ENCODE measurements at regions not wholly inside any gene's neighbourhood (a gene's known extent, or its start where the extent isn't known, plus 50 kb on each side); places are given as distances from the start of the nearest gene placed in this dataset.

DNA sequence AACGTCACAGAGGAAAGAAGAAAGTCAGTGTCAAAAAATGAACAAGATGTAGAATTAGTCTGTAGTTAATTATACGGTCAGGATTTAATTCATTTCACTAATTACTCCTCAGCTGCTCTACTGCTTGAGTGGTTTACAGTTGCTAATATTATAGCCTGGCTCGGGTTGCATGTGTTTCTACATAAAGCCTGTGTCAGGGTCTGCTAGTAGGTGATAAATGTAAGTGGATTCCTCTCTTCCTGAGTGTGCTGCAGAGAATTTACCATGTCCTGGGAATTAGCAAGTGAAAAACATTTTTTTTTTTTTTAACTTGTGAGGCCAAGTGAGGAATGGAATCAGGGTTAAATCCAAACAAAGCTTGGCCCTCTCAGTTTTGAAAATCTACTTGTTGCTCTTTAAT, 622.6 kb downstream of the EPHA4 start:
- Histone ChIP-seq H2AFZ (ENCODE audit: low read length) (no peak overlapping the region), H3K36me3 (replicated peaks in 1 of 2; ENCODE audit: control insufficient read depth in 1 of 2, insufficient read depth in 2 of 2, low read length in 2 of 2) (no peaks in the 10 kb centered on the region), H3K9ac (ENCODE audit: insufficient read depth, low read depth, low read length) (no peak overlapping the region), H3K9me3 (ENCODE audit: low read length) (peaks cover 43% of the 10 kb centered on the region; the same call in 1 of the 2 replicates), H3K4me2 (ENCODE audit: low read depth, low read length) (no peak overlapping the region), H3K27ac (ENCODE audit: extremely low read length, insufficient read depth, low read length) (no peak overlapping the region), H3K4me3 (replicated peaks in 1 of 3; ENCODE audit: insufficient read depth in 1 of 3, low read depth in 2 of 3, low read length in 3 of 3) (no peak overlapping the region), H4K20me1 (ENCODE audit: insufficient read depth, low read length) (no peaks in the 10 kb centered on the region), H3K4me1 (ENCODE audit: insufficient read depth, low read length) (no peaks in the 10 kb centered on the region), H3K79me2 (ENCODE audit: insufficient read depth, low read length) (no peaks in the 10 kb centered on the region), H3K27me3 (ENCODE audit: control insufficient read depth in 1 of 2, insufficient read depth in 2 of 2, low read length in 2 of 2) (no peaks in the 10 kb centered on the region)
- in situ Hi-C loops (cut with HindIII; ENCODE audit: extremely low pct_ligation_motif_present, low pct_unique_long_range_greater_than_20kb) = no loop called here
- ATAC-seq (no peak), DNase-seq (ENCODE audit: low spot score) (no peak), FAIRE-seq (no peak)
- no TSS peak for BruUV-seq (replicated peaks)
- POLR2A ChIA-PET = no interaction called here
- intact Hi-C loops (cut with micrococcal nuclease; ENCODE audit: unreplicated experiment) = no loop called here
- 11% methylated on average over 3 of the region's 3 CpGs for WGBS (ENCODE audit: low lambda C conversion rate)
- CTCF ChIA-PET (ENCODE audit: low intra/inter-chr PET ratio, low total read pairs) = no interaction called here
- no peak for TF ChIP-seq ZZZ3 (CRISPR knock-in tag; IDR thresholded peaks at IDR 0.05; ENCODE audit: borderline replicate concordance)

DNA sequence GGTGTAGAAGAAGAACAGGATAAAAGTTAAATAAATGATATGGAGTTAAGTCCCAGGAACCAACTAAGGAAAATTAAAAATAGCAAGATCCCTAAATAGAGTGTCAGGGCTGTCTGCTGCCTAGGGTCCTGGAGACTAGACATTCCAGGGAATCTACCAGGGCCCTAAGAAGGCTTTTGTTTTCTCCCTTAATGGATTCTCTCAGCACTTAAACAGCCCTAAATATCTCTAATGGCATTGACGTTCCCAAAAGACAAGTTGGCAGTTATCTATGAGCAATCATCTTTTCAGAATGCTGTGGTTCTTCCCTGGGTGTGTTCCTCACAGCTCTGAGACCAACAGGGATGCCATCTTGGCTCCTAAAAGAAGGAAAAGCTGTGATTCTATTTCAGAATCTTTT, 616.3 kb downstream of the EPHA4 start:
- FAIRE-seq (no peak), ATAC-seq (no peak), DNase-seq (ENCODE audit: low spot score) (no peak)
- H3K4me2 ChIP-seq (ENCODE audit: low read depth, low read length) = no peak overlapping the region
- BruUV-seq (replicated peaks) = no TSS peak
- no peaks in the 10 kb centered on the region for H3K79me2 ChIP-seq (ENCODE audit: insufficient read depth, low read length)
- POLR2A ChIA-PET = no interaction called here
- H3K27ac ChIP-seq (ENCODE audit: extremely low read length, insufficient read depth, low read length) = no peak overlapping the region
- H4K20me1 ChIP-seq (ENCODE audit: insufficient read depth, low read length) = no peaks in the 10 kb centered on the region
- TF ChIP-seq GLI4 (CRISPR knock-in tag; IDR thresholded peaks at IDR 0.05; ENCODE audit: borderline replicate concordance) = no peak
- TF ChIP-seq, protein P1, sequence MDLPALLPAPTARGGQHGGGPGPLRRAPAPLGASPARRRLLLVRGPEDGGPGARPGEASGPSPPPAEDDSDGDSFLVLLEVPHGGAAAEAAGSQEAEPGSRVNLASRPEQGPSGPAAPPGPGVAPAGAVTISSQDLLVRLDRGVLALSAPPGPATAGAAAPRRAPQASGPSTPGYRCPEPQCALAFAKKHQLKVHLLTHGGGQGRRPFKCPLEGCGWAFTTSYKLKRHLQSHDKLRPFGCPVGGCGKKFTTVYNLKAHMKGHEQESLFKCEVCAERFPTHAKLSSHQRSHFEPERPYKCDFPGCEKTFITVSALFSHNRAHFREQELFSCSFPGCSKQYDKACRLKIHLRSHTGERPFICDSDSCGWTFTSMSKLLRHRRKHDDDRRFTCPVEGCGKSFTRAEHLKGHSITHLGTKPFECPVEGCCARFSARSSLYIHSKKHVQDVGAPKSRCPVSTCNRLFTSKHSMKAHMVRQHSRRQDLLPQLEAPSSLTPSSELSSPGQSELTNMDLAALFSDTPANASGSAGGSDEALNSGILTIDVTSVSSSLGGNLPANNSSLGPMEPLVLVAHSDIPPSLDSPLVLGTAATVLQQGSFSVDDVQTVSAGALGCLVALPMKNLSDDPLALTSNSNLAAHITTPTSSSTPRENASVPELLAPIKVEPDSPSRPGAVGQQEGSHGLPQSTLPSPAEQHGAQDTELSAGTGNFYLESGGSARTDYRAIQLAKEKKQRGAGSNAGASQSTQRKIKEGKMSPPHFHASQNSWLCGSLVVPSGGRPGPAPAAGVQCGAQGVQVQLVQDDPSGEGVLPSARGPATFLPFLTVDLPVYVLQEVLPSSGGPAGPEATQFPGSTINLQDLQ (CRISPR knock-in tag; IDR thresholded peaks at IDR 0.05) = no peak
- TF ChIP-seq NR2F2 (IDR thresholded peaks at IDR 0.05; ENCODE audit: borderline replicate concordance, low read depth) = no peak
- no peak for TF ChIP-seq ZNF367 (CRISPR knock-in tag; IDR thresholded peaks at IDR 0.05; ENCODE audit: borderline replicate concordance)
- TF ChIP-seq ZFP62 (CRISPR knock-in tag; IDR thresholded peaks at IDR 0.05) = no peak
- no peak for TF ChIP-seq ZFP82 (CRISPR knock-in tag; IDR thresholded peaks at IDR 0.05; ENCODE audit: borderline replicate concordance)
- TF ChIP-seq ZNF878 (CRISPR knock-in tag; IDR thresholded peaks at IDR 0.05) = no peak
- TF ChIP-seq GTF2F1 (IDR thresholded peaks at IDR 0.05; ENCODE audit: low read length) = no peak
- TF ChIP-seq PHF5A (CRISPR knock-in tag; IDR thresholded peaks at IDR 0.05; ENCODE audit: low read depth, unreplicated experiment) = no peak
- TF ChIP-seq CCDC6 (CRISPR knock-in tag; IDR thresholded peaks at IDR 0.05) = no peak
- no peak for TF ChIP-seq KAT2B (IDR thresholded peaks at IDR 0.05; ENCODE audit: borderline replicate concordance, low read depth, low read length)
- TF ChIP-seq, protein P2, sequence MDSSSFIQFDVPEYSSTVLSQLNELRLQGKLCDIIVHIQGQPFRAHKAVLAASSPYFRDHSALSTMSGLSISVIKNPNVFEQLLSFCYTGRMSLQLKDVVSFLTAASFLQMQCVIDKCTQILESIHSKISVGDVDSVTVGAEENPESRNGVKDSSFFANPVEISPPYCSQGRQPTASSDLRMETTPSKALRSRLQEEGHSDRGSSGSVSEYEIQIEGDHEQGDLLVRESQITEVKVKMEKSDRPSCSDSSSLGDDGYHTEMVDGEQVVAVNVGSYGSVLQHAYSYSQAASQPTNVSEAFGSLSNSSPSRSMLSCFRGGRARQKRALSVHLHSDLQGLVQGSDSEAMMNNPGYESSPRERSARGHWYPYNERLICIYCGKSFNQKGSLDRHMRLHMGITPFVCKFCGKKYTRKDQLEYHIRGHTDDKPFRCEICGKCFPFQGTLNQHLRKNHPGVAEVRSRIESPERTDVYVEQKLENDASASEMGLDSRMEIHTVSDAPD (CRISPR knock-in tag; IDR thresholded peaks at IDR 0.05) = no peak
- peaks cover 51% of the 10 kb centered on the region; the same call in 1 of the 2 replicates for H3K9me3 ChIP-seq (ENCODE audit: low read length)
- 0% methylated on average over 1 of the region's 1 CpG for WGBS (ENCODE audit: low lambda C conversion rate)
- in situ Hi-C loops (cut with HindIII; ENCODE audit: extremely low pct_ligation_motif_present, low pct_unique_long_range_greater_than_20kb) = no loop called here
- H3K4me1 ChIP-seq (ENCODE audit: insufficient read depth, low read length) = no peaks in the 10 kb centered on the region
- CTCF ChIA-PET (ENCODE audit: low intra/inter-chr PET ratio, low total read pairs) = no interaction called here
- no peak overlapping the region for H3K4me3 ChIP-seq (replicated peaks in 1 of 3; ENCODE audit: insufficient read depth in 1 of 3, low read depth in 2 of 3, low read length in 3 of 3)
- no peak overlapping the region for H3K9ac ChIP-seq (ENCODE audit: insufficient read depth, low read depth, low read length)
- no peaks in the 10 kb centered on the region for H3K27me3 ChIP-seq (ENCODE audit: control insufficient read depth in 1 of 2, insufficient read depth in 2 of 2, low read length in 2 of 2)
- no peaks in the 10 kb centered on the region for H3K36me3 ChIP-seq (replicated peaks in 1 of 2; ENCODE audit: control insufficient read depth in 1 of 2, insufficient read depth in 2 of 2, low read length in 2 of 2)
- intact Hi-C loops (cut with micrococcal nuclease; ENCODE audit: unreplicated experiment) = no loop called here
- no peak overlapping the region for H2AFZ ChIP-seq (ENCODE audit: low read length)
